ENCODE measurements at regions not wholly inside any gene's neighbourhood (a gene's known extent, or its start where the extent isn't known, plus 50 kb on each side); places are given as distances from the start of the nearest gene placed in this dataset.
"Not testable (repeated sequence)": the region's sequence is repeated elsewhere in the genome, so short reads cannot be mapped to it uniquely, and the experiment has no call there.

DNA sequence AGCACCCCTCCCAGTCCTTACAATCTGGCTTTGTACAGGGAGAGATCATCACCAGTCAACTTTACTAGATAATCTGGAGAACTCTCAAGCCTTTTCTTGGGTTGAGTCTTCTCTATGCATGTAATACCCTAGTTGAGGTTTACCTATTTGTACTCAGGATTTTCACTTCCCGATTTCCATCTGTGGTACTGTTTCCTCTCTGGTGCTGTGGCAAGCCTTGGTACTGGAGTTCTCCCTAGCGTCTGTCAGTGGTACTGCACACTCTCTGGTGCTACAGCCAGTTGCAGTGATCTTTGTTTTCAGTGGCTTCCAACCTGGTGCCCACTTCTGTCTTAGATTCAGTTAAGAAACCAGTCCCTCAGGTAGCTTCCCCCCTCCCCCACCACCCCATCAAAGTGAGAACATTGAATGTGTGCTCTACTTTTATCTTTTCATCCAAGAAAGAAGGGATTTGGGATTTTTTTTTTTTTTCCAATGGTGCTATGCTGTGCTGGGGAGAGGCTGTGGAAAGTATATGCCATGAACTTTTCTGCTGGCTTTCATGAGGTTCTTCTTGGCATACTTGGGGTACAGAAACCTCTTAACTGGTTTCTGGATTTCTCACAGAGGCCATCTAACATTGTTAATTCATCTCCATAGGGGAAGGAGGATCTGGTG lies 69.4 kb upstream of the EVL start:
- peak; percentile 72 for TF ChIP-seq CTCF (IDR thresholded peaks at IDR 0.05; ENCODE audit: low read depth, low read length, missing control alignments)
- in situ Hi-C loops (cut with HindIII; ENCODE audit: low sequenced_read_pairs), result no loop called here
- DNase-seq (ENCODE audit: low read depth), result no peak
- H3K4me3 ChIP-seq (ENCODE audit: low read depth, low read length), result no peak overlapping the region

DNA sequence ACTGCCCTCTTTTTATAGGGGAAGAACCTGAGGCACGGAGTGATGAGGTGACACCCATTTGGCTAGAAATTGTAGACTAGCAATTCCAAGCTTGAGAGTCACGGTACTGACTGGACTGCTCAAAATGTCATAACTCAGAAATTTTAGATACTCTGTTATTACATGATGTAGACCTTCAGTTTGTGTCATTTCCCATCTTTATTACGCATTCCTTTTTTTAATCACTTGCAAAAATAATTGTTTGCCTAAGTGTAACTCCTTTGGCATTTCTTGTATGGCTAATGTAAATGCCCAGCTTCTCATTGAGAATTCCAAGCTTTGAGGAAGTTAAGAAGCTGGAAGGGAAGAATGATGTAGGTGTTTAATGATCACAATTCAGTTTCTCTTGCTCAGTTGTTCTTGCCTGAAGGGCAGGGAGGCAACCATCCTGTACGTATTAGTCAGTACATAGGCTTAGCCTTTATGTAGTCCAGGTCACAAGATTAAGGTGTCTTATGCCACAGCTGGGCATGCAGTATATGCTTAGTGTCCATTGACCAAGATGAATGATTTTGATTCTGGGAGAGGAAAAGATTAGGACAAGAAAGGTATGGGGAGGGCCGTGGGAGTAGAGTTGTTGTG lies 68.2 kb upstream of the EVL start:
- in situ Hi-C loops (cut with HindIII; ENCODE audit: low sequenced_read_pairs), result no loop called here
- no peak for TF ChIP-seq CTCF (IDR thresholded peaks at IDR 0.05; ENCODE audit: low read depth, low read length, missing control alignments)
- no peak for DNase-seq (ENCODE audit: low read depth)
- no peak overlapping the region for H3K4me3 ChIP-seq (ENCODE audit: low read depth, low read length)

- in situ Hi-C loops (cut with HindIII; ENCODE audit: low sequenced_read_pairs); DNase-seq (ENCODE audit: low read depth); H3K4me3 ChIP-seq (ENCODE audit: low read depth, low read length): not testable (repeated sequence)
Measured at GRCh38 chr14:100000398-100000797, 64.8 kb upstream of the EVL start.

- no peak overlapping the region for H3K4me3 ChIP-seq (ENCODE audit: low read depth, low read length)
Measured at GRCh38 chr14:100004392-100004791, 60.8 kb upstream of the EVL start.

DNA sequence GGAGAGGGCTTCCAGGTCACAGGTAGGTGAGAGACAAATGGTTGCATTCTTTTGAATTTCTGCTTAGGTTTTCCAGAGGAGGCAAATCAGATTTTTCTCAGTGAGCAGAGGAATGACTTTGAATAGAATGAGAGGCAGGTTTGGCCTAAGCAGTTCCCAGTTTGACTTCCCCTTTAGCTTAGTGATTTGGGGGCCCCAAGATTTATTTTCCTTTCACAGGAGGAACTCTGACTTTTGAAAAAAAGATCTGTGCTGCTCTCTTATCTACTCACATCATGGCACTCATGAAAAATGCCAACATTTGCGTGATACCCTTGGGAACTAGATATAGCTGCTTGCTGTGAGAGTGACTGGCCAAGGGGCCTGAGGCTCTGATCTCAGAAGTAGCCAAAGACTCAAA lies 58.0 kb upstream of the EVL start:
- no peak for TF ChIP-seq CTCF (IDR thresholded peaks at IDR 0.05; ENCODE audit: low read depth, low read length, missing control alignments)

More at GRCh38 chr14:100004392-100004791, 60.8 kb upstream of the EVL start:
- in situ Hi-C loops (cut with HindIII; ENCODE audit: low sequenced_read_pairs), result no loop called here
- no peak for TF ChIP-seq CTCF (IDR thresholded peaks at IDR 0.05; ENCODE audit: low read depth, low read length, missing control alignments)
- DNase-seq (ENCODE audit: low read depth), result no peak

GRCh38 chr14:100009802-100010201 lies 55.4 kb upstream of the EVL start:
- DNase-seq (ENCODE audit: low read depth); H3K4me3 ChIP-seq (ENCODE audit: low read depth, low read length); in situ Hi-C loops (cut with HindIII; ENCODE audit: low sequenced_read_pairs): not testable (repeated sequence)

More for the DNA sequence above, 58.0 kb upstream of the EVL start:
- H3K4me3 ChIP-seq (ENCODE audit: low read depth, low read length), result no peak overlapping the region
- DNase-seq (ENCODE audit: low read depth), result no peak
- in situ Hi-C loops (cut with HindIII; ENCODE audit: low sequenced_read_pairs), result no loop called here

- no peak overlapping the region for H3K4me3 ChIP-seq (ENCODE audit: low read depth, low read length)
- in situ Hi-C loops (cut with HindIII; ENCODE audit: low sequenced_read_pairs), result no loop called here
- TF ChIP-seq CTCF (IDR thresholded peaks at IDR 0.05; ENCODE audit: low read depth, low read length, missing control alignments), result no peak
- no peak for DNase-seq (ENCODE audit: low read depth)
Measured at GRCh38 chr14:100010679-100011078, 54.5 kb upstream of the EVL start.

Data from astrocyte of the cerebellum (primary cell).